ENCODE measurements at regions not wholly inside any gene's neighbourhood (a gene's known extent, or its start where the extent isn't known, plus 50 kb on each side); places are given as distances from the start of the nearest gene placed in this dataset.

GRCh38 chr1:218827486-218827885 lies 346.2 kb upstream of the LYPLAL1 start:
- Histone ChIP-seq H3K4me1 (replicated peaks in 1 of 2; ENCODE audit: control insufficient read depth in 2 of 2, insufficient read depth in 2 of 2, low read length in 2 of 2) (no peaks in the 10 kb centered on the region), H3K4me2 (ENCODE audit: insufficient read depth, low read length) (no peak overlapping the region), H3K36me3 (ENCODE audit: control insufficient read depth, insufficient read depth, low read length) (no peaks in the 10 kb centered on the region), H3K27ac (ENCODE audit: extremely low read depth, low read depth, low read length) (no peak overlapping the region), H3K9me3 (replicated peaks; ENCODE audit: control insufficient read depth, insufficient read depth, low read depth, low read length) (no peaks in the 10 kb centered on the region), H4K20me1 (replicated peaks; ENCODE audit: control insufficient read depth, insufficient read depth, low read length) (no peaks in the 10 kb centered on the region), H3K27me3 (ENCODE audit: control insufficient read depth in 2 of 2, insufficient read depth in 2 of 2, low read length in 2 of 2) (no peaks in the 10 kb centered on the region), H3K9ac (ENCODE audit: insufficient read depth in 1 of 2, low read depth in 2 of 2, low read length in 2 of 2) (no peak overlapping the region), H3K4me3 (no peak overlapping the region), H3K9me1 (ENCODE audit: control insufficient read depth, insufficient read depth, low read length) (no peaks in the 10 kb centered on the region), H2AFZ (ENCODE audit: low read depth, low read length) (no peak overlapping the region), H3K79me2 (ENCODE audit: control insufficient read depth, insufficient read depth, low read length) (no peaks in the 10 kb centered on the region)
- DNase-seq (ENCODE audit: extremely low read depth in 1 of 4, low spot score in 3 of 4) = no peak
- intact Hi-C loops (cut with micrococcal nuclease) (no loop called here), in situ Hi-C loops (cut with MboI) (no loop called here)
- CTCF ChIA-PET (ENCODE audit: low intra/inter-chr PET ratio) = no interaction called here
- POLR2A ChIA-PET = no interaction called here
- BruUV-seq (replicated peaks) = no TSS peak
- no peak for ATAC-seq
- FAIRE-seq = no peak
- TF ChIP-seq ZNF224 (CRISPR knock-in tag; IDR thresholded peaks at IDR 0.05) (no peak), ETS2 (tag; IDR thresholded peaks at IDR 0.05; ENCODE audit: borderline replicate concordance, poor library complexity, severe bottlenecking) (no peak), FOXO4 (CRISPR knock-in tag; IDR thresholded peaks at IDR 0.05) (no peak), ZNF511 (CRISPR knock-in tag; IDR thresholded peaks at IDR 0.05) (no peak), RBM39 (optimal IDR thresholded peaks at IDR 0.05; ENCODE audit: low read depth, low read length) (no peak), ZNF695 (CRISPR knock-in tag; IDR thresholded peaks at IDR 0.05) (no peak), SRSF7 (optimal IDR thresholded peaks at IDR 0.05; ENCODE audit: low read depth, low read length) (no peak), EWSR1 (IDR thresholded peaks at IDR 0.05; ENCODE audit: borderline replicate concordance, low read depth, partially characterized antibody) (no peak), GATA2 (CRISPR knock-in tag; IDR thresholded peaks at IDR 0.05) (no peak), DMBX1 (CRISPR knock-in tag; IDR thresholded peaks at IDR 0.05; ENCODE audit: borderline replicate concordance) (no peak), MBD2 (IDR thresholded peaks at IDR 0.05; ENCODE audit: borderline replicate concordance, low read depth) (no peak), HDAC2 (IDR thresholded peaks at IDR 0.05) (no peak), SRSF9 (IDR thresholded peaks at IDR 0.05; ENCODE audit: borderline replicate concordance, low read depth, low read length) (no peak), ZNF707 (CRISPR knock-in tag; conservative IDR thresholded peaks at IDR 0.05) (no peak)
